Activated gamma-delta T cell (primary cell): ENCODE measurements at regions not wholly inside any gene's neighbourhood (a gene's known extent, or its start where the extent isn't known, plus 50 kb on each side); places are given as distances from the start of the nearest gene placed in this dataset.
"Not testable (repeated sequence)": the region's sequence is repeated elsewhere in the genome, so short reads cannot be mapped to it uniquely, and the experiment has no call there.

Experiments used
- DNase-seq: peaks from one replicate; lab custom pipeline; 2025; lab: John Stamatoyannopoulos, UW

DNA sequence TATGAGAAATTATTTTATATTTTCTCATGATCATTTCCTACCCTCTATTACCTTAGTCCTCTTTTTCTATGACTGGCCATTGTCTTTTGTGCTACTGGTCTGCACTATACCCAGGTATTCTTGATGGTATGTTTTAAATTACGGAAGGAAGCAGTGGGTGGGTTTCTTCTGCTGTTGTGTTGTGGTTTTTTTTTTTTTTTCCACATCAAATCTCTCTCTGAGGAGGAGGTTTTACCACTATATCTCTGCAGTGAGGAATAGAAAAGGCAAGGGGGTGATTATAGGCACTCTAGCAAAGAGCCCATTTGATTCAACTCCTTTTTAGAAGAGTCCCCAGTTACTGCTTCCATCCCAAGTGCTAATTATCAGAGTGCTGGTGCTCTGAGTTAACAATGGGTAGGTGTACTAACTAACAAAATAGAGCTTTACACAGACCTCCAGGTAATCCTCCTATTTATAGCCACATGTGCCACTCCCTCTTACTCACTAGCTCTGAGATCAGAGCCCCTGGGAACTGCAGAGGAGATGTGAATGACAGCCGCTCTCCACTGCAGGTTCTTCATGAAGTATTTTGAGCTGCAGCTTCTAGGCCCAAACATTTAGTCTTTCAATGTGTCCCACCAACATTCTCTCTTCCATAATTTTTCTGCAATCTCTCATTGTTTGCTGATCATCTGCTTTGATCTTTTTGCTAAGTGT is 301.6 kb upstream of the GULP1 start:
- DNase-seq = no peak

DNA sequence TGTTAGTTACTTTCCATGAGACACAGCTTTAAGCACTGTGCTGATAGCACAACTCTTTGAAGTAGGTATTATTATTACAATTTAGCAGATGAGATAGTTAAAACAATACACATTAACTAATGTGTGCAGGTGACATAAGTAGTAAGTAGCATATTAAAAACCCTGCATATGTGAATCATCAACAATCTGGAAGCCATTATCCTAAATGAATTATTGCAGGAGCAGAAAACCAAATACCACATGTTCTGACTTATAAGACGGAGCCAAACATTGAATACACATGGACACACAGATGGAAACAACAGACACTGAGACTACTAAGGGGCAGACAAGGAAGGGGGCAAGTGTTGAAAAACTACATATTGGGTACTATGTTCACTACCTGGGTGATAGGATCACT is 300.3 kb upstream of the GULP1 start:
- DNase-seq = no peak

DNA sequence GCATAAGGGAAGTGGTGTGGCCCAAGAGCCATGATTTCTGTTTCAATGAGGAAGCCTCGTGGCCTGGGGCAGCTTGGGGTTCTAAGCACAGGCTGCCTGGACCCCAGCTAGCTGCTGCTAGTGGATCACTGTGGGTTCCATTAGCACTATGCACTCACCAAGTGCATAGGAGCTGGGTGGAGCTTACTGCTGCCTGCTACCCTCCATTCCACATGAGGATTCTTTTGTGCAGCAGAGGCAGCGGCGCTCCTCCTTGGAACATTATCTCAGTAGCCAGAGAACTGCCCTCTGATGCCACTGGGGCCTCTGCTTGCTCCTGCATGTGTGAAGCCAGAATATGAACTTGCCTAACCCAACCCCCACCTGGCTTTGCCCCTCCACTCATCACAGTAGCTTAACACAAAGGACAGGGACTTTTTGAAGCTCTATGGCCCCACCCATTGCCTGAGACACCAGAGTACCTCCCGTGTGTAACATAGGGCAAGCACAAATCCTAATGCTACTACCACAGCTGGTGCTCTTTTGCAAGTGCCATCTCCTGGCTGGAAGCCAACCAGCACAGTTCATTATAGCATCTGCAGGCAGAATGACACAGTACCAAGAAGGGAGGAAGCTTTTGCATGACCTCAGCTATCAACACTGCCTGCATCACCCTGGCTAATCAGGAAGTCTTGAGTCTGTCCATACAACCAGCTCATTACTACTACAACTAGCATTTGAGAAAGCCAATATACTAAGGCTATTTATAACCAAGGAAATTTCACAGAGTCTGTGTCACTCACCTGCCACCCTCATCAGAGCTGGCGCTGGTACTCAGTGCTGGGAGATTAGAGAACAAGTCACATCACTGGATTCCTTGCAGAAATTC is 297.0 kb upstream of the GULP1 start:
- no peak for DNase-seq

DNA sequence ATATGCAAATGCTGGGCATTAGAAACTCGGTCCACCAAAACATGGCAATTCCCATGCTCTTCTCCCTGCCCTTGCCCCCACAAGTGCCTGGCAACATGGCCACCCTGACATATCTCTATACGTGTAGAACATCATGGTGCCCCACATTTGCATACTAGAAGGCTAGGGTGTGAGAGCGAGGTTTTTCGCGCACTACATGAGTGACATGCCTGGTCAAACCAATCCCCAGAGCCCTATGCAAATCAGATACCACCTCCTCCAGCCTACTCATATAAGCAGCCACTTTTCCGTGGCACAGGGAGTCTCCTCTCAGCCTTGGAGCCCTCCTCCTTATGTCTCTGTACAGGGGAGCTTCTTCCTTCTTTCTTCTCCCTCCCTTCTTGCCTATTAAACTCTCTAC is 296.1 kb upstream of the GULP1 start:
- no peak for DNase-seq

DNA sequence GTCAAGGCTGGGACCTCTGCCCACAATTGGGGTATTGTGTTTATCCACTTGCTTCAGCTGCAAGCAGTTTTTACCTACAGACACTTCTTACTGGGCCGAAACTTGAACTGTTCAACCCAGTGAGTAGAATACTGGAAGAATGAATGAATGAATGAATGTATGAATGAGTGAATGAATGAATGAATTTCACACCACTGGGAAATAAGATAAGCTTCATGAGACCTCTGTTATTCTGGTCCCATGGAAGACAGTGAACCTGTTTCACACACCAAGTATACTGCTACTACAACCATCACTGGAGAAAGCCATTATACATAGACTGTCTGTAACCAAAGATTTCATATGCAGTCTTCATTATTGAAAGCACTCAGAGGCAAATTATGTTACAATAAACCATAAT is 295.0 kb upstream of the GULP1 start:
- DNase-seq = no peak

DNA sequence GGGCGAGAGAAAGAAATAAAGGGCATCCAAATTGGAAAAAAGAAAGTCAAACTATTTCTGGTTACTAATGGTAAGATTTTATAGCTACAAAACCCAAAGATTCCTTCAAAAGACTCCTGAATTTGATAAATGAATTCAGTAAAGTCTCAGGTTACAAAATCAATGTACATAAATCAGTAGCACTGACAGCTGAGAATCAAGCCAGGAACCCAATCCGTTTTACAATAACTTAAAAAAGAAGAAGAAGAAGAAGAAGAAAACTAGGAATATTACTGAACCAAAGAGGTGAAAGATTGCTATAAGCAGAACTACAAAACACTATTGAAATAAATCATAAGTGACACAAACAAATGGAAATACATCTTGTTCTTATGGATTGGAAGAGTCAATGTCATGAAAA is 291.5 kb upstream of the GULP1 start:
- no peak for DNase-seq

DNA sequence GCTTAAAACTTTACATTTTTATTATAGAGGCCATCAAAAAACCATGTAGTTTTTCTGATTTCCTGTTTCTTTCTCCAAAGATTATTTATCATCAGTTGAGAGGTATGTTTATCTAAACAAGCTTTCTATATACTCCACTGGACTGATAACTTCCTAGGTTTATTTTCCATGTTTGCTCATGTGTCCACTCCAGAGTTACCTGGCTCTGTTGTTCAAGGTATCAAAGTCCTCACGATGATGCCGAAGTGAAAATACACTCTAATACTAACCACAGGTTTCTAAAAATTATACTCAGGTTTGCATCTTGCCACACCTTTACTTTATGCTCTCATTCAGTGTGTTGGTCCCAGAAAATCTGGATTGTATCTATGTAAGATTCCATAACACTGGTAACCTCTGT is 287.9 kb upstream of the GULP1 start:
- no peak for DNase-seq

DNA sequence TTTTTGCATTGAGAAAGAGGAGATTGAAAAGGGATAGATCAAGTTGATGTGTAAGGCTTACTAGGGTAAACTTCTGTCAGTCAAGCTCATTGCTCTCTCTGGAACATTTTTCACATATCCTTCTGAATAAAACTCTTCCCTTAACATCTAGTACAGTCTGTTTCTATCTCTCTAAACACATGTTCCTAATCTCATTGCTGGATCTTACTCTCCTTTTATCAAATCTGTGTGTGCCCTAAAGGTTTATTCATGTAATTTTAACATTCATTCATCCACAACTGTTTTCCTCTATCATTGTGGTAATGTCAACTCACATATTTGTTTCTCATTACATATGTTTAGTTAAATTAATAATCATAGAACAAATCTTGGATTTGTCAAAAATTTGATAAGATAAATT is 277.9 kb upstream of the GULP1 start:
- DNase-seq = no peak

DNA sequence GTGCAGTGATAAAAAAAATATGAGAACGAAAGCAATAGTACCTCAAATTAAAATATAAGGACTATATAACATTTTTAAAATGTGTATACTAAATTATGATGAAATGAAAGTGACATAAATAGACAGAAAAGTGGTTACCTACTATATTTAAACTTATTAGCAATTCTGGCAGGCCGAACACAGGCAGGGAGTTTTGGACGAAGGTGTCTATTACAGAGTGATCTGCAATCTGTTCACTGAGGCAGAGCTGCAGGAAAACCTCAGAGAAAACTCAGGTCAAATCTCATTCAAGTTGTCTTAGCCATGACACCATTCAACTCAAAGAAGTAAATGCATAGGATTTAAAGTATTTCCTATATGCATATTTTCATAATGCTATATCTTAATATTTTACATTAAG is 274.8 kb upstream of the GULP1 start:
- no peak for DNase-seq

DNA sequence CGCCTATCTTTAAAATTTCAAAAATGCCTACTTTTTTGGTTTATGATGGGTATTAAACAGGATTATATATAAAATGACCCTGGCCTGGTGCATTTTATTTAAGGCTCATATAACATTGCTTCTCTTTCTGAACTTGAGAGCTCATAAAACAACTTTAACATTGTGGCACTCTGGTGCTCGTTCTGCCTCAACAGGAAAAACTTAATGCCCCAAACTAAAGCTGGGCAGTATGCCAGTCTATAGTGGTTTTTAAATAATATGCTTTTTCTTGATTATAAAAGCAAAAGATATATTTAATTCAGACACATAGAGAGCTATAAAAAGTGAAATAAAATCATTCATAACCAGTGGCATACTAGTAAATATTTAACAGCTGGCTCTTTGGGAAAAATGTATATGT is 269.3 kb upstream of the GULP1 start:
- no peak for DNase-seq

DNA sequence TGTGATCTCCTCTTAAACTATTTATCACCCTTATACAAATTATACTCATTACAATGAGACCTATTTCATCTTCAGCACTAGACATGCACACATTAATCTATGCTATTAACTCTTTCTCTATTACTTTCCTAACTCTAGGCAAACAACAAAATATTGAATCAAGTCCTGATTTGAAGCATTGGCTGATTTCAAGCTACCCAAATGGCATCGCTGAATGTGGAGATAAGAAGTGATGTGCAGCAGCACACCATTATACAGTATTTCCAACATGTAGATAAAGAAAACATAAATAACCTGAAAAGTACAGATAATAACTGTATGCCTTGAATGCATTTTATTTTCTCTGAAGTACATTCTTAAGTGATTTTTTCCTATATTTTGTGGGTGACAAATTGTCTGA is 268.6 kb upstream of the GULP1 start:
- no peak for DNase-seq

DNA sequence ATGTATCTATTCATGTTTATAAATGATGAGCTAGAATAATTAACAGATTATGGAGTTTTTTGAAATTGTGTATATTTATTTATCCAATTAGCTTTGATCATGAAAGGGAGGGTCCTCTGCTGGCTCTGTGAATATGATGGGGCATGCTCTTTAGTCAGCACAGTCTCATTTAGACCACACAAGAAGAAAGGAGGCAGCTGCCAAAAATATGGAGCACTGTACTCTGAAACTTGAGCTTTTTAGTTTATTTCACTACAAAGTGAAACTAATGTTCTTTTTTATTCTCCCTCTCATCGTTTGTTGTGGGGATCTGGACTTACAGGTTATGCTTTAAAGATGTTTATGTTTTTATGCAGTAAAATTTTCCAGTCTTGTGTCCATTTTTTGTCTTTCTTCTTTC is 266.9 kb upstream of the GULP1 start:
- DNase-seq = no peak

DNA sequence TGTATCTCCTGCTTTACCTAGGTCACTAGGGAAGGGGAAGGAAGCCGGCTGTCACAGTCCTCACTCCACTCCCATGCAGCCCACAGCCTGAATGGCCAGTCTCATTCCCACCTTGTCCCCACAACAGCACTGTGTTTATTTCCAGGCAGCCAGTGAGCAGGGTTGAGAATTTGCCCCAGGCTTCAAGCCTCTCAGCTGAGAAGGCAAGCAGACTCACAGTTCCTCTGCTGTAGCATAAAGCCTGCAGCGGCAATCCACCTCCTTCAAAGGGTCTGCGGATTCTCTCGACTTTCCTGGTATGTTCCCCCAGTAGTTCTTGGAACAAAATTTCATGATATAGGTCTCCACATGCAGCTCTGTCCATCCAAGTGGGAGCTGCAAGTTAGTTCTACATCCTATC is 262.9 kb upstream of the GULP1 start:
- no peak for DNase-seq

DNA sequence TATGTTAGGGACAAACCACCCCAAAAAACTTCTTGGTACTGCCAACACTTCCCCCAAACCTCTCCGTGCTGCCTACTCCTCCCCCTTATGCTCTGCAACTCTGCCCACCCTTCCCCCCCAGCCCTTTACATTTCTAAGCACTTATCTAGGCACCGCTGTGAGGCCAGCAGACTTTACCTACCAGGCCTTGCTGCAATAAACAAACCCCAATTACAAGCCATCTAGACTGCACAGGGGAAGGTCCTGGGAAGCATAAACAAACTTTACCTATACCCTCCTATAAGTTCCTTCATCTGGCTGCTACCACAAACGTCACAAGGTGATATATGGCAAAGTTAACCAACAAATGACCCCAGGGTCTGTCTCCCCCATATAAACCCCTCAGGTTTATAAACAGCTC is 259.4 kb upstream of the GULP1 start:
- DNase-seq = no peak

DNA sequence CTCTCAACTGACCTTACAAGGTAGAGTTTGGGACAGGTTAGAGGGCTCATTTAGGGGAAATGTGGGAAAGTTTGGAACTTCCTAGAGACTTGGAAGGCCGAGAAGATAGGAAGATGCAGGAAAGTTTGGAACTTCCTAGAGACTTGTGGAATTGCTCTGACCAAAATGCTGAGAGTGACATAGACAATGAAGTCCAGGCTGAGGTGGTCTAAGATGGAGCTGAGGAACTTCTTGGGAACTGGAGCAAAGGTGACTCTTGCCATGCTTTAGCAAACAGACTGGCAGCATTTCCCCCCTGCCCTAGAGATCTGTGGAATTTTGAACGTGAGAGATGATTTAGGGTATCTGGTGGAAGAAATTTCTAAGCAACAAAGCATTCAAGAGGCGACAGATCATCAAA is 258.9 kb upstream of the GULP1 start:
- no peak for DNase-seq

DNA sequence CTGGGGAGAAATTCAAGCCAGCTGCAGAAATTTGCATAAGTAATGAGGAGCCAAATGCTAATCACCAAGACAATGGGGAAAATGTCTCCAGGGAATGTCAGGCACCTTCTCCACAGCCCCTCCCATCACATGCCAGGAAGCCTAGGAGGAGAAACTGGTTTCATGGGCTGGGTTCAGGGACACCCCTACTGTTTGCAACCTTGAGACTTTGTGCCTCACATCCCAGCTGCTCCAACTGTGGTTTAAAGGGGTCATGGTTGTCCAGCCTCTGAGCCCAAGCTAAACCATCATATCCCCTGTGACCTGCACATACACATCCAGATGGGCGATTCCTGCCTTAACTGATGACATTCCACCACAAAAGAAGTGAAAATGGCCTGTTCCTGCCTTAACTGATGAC is 258.4 kb upstream of the GULP1 start:
- DNase-seq = not testable (repeated sequence)

DNA sequence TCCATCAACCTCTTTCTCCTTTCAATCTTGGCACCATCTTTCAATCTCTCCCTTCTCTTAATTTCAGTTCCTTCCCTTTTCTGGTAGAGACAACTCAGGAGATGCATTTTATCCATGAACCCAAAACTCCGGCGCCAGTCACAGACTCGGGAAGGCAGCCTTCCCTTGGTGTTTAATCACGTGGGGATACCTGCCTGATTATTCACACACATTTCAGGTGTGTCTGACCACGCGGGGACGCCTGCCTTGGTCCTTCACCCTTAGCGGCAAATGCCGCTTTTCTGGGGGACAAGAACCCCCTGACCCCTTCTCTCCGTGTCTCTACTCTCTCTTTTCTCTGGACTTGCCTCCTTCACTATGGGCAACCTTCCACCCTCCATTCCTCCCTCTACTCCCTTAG is 257.6 kb upstream of the GULP1 start:
- DNase-seq = not testable (repeated sequence)

DNA sequence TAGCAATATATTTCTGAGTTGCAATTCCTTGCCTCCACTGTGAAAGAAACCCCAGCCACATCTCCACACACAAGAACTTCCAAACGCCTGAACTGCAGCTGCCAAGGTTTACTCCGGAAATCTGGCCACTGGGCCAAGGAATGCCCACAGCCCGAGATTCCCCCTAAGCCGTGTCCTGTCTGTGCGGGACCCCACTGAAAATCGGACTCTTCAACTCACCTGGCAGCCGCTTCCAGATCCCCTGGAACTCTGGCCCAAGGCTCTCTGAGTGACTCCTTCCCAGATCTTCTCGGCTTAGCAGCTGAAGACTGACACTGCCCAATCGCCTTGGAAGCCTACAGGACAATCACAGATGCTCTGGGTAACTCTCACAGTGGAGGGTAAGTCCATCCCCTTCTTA is 256.3 kb upstream of the GULP1 start:
- DNase-seq = not testable (repeated sequence)

DNA sequence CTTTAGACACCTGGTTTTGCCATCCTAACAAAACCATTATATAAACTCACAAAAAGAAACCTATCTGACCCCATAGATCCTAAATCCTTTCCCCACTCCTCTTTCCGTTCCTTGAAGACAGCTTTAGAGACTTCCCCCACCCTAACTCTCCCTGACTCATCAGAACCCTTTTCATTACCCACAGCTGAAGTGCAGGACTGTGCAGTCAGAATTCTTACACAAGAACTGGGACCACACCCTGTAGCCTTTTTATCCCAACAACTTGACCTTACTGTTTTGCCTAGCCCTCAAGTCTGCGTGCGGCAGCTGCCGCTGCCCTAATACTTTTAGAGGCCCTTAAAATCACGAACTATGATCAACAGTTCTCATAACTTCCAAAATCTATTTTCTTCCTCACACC is 254.9 kb upstream of the GULP1 start:
- not testable (repeated sequence) for DNase-seq

DNA sequence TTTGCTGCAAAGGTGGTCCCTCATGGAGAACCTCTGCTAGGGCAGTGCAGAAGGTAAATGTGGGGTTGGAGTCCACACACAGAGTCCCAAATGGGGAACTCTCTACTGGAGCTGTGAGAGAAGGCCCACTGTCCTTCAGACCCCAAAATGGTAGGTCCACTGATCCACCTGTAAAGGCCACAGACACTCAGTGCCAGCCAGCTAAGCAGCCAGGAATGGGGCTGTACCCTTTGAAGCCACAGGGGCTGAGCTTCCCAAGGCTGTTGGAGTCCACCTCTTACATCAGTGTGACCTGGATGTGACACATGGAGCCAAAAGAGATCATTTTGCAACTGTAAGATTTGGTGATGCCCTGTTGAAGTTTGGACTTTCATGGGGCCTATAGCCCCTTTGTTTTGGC is 252.4 kb upstream of the GULP1 start:
- no peak for DNase-seq

DNA sequence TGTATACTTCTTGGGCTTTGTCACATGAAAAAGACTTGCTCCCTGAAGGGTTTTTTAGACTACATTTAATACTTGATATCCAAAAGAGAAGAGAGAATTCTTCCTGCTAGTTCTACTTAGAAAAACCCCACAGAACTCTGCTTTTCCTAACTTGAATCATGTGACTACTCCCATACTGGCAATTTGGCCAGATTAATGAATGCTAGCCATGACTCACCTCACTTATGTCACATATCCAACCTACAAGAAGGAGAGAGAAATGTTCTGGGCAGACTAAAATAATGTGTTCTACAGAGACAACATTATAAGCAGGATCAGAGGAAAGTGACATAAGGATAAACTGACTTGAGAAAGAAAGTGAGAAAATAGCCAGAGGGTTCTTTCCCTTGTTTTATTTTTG is 249.3 kb upstream of the GULP1 start:
- no peak for DNase-seq

DNA sequence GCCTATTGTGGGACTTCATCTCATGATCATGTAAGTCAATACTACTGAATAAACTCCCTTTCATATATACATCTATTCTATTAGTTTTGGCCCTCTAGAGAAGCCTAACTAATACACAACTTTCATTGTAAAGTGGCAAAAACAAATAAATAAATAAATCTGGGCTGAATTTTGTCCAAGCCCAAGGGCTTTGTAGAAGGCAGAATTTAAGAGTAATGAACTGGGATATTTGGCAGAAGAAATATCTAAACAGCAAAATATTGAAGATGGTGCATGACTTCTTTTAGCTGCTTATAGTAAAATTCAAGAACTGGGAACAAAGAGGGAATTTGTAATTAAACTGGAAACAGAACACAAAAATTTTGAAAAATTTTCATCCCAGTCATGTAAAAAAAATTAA is 246.7 kb upstream of the GULP1 start:
- no peak for DNase-seq

DNA sequence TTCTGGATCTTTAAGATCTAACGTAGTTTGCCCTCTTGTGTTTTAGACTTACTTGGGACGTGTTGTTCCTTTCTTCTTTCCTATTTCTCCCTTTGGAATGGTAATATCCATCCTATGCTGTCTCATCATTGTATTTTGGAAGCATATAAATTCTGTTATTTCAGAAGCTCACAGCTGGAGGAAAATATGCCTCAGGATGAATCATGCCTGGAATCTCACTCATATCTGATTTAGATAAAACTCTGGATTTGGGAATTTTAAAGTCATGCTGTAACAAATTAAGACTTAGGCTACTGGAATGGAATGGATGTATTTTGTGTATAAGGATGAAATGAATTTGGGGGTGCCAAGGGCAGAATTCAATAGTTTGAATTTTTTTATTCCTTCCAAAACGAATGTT is 245.2 kb upstream of the GULP1 start:
- no peak for DNase-seq

DNA sequence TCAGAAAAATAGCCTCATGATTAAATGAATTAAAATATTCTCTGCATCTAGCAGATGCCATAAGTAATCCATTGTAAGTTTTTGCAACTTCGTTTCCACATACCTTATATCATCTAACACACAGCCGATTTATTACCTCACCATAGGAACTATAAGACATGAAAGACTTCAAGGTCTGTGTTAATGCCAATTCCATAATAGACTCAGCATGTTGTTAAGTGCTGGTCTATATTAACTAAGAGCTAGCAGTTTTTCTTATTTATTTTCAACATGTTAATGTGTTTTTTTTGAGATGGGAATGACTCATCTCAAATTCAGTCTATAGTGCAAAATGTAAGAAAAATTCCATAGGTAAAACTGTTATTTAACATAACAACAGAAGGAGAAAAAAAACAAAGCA is 243.9 kb upstream of the GULP1 start:
- DNase-seq = no peak
